Ascending aorta (tissue), 2 donors: ENCODE measurements at regions not wholly inside any gene's neighbourhood (a gene's known extent, or its start where the extent isn't known, plus 50 kb on each side); places are given as distances from the start of the nearest gene placed in this dataset.

Source experiments
- DNase-seq, 2 donors: peaks; one replicate each; pipeline ENCODE4 v3.0.0-alpha.2; 2019; ENCODE audit warnings: low spot score in 2 of 2
- H3K27ac ChIP-seq, 2 donors: fragments of 200-600 bp; sonication (generic); one replicate each; pipeline ENCODE4 v1.5.1; 2016 to 2017; ENCODE audit warnings: mild to moderate bottlenecking in 1 of 2
- H3K27me3 ChIP-seq: fragments of 200-600 bp; sonication (generic); one replicate; pipeline ENCODE4 v1.5.1; 2017
- H3K36me3 ChIP-seq, 2 donors: fragments of 200-600 bp; sonication (generic); one replicate each; pipeline ENCODE4 v1.5.1; 2016
- H3K4me1 ChIP-seq, 2 donors: fragments of 200-600 bp; sonication (generic); one replicate each; pipeline ENCODE4 v1.5.1; 2016 to 2017; ENCODE audit warnings: mild to moderate bottlenecking in 1 of 2
- H3K4me3 ChIP-seq, 2 donors: fragments of 200-600 bp; sonication (generic); one replicate each; pipeline ENCODE4 v1.5.1; 2016 to 2017; ENCODE audit warnings: mild to moderate bottlenecking in 1 of 2
- H3K9me3 ChIP-seq, 2 donors: fragments of 200-600 bp; sonication (generic); one replicate each; pipeline ENCODE4 v1.5.1; 2016
- intact Hi-C: fragments of 100-400 bp; cut with DNase I; formaldehyde crosslinking; loops from one replicate; pipeline ENCODE4 v1.15.1; 2023
- TF ChIP-seq, protein P1 (sequence below), 3 experiments: fragments of 200-600 bp in 2 of 3; fragments of 450-650 bp in 1 of 3; sonication (generic) in 2 of 3; IDR thresholded peaks; one replicate each; pipeline ENCODE4 v1.5.1; 2016 to 2019; ENCODE audit warnings: antibody characterized with exemption in 3 of 3, mild to moderate bottlenecking in 1 of 3, moderate library complexity in 1 of 3

DNA sequence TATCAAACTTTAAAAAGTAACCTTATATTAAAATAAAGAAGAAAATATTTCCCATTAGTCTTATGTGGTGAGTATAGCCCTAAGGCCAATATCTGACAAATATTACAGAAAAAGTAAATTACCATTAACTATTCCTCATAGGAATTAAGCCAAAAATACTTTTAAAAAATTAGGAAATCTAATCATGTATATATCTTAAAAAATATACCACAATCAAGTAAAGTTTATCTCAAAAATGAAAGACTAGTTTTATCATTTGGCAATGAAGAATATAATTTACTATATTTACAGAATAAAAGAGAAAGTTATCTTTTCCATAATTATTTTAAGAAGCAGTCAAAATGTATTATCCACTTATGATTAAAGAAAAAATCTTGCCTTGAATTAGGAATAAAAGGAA is 458.8 kb upstream of the ZNF462 start:
- TF ChIP-seq, protein P1, sequence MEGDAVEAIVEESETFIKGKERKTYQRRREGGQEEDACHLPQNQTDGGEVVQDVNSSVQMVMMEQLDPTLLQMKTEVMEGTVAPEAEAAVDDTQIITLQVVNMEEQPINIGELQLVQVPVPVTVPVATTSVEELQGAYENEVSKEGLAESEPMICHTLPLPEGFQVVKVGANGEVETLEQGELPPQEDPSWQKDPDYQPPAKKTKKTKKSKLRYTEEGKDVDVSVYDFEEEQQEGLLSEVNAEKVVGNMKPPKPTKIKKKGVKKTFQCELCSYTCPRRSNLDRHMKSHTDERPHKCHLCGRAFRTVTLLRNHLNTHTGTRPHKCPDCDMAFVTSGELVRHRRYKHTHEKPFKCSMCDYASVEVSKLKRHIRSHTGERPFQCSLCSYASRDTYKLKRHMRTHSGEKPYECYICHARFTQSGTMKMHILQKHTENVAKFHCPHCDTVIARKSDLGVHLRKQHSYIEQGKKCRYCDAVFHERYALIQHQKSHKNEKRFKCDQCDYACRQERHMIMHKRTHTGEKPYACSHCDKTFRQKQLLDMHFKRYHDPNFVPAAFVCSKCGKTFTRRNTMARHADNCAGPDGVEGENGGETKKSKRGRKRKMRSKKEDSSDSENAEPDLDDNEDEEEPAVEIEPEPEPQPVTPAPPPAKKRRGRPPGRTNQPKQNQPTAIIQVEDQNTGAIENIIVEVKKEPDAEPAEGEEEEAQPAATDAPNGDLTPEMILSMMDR (IDR thresholded peaks at IDR 0.05) = no peak
- H3K27me3 ChIP-seq = no peaks in the 10 kb centered on the region
- intact Hi-C loops = no loop called here
- H3K36me3 ChIP-seq = no peaks in the 10 kb centered on the region
- no peaks in the 10 kb centered on the region for H3K4me1 ChIP-seq
- no peak for DNase-seq
- H3K4me3 ChIP-seq = no peak overlapping the region
- no peak overlapping the region for H3K27ac ChIP-seq
- H3K9me3 ChIP-seq = no peaks in the 10 kb centered on the region

DNA sequence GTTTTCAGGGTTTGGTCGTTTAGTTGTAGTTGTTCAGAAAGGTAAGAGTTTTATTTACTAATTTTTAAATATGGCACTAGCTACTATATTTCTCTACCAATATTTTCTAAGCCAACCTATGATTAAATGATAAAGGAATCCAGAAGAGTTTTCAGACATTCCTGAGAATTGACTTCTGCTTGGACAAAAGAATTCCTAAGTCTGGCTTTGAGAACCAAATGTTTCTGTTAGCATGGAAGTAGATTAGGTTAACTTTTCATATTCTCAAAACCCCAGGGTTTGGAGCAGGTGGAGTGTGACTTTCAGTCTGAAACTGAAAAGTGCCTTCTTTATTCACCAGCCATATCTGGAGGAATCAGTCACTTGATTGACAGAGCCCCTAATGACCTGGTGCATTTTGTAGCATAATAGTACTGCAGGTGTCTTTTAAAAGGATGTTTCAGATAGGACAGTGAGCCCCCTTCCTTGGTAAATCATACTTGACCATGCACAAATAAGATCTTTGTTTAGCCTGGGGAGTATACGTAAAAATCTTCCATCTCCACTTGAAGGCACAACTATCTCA is 457.0 kb upstream of the ZNF462 start:
- no peaks in the 10 kb centered on the region for H3K9me3 ChIP-seq
- TF ChIP-seq, protein P1 (IDR thresholded peaks at IDR 0.05) = no peak
- H3K4me3 ChIP-seq = no peak overlapping the region
- DNase-seq = no peak
- intact Hi-C loops = no loop called here
- H3K36me3 ChIP-seq = no peaks in the 10 kb centered on the region
- no peak overlapping the region for H3K27ac ChIP-seq
- no peaks in the 10 kb centered on the region for H3K4me1 ChIP-seq
- H3K27me3 ChIP-seq = no peaks in the 10 kb centered on the region

DNA sequence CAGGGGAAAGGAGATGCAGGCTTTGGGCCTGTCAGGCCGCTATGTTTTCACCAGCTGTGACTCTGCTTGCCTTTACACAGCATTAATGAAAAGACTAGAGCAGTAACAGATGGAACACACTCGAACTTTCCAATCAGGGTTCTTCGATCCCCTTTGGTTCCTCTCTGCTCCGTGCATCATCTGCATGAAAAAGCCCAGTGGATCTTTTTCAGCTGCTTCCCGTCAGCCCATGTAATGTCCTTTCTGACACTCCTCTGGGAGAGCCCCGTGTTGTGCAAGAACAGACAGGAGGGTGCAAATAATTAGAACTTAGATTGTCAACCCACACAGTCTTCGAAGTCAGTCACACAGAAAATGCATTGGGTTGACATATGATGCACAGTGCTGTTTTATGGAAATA is 448.9 kb upstream of the ZNF462 start:
- Histone ChIP-seq H3K4me1 (no peaks in the 10 kb centered on the region), H3K9me3 (no peaks in the 10 kb centered on the region), H3K4me3 (no peak overlapping the region), H3K36me3 (no peaks in the 10 kb centered on the region), H3K27ac (no peak overlapping the region), H3K27me3 (no peaks in the 10 kb centered on the region)
- intact Hi-C loops = no loop called here
- TF ChIP-seq, protein P1 (IDR thresholded peaks at IDR 0.05) = no peak
- no peak for DNase-seq

DNA sequence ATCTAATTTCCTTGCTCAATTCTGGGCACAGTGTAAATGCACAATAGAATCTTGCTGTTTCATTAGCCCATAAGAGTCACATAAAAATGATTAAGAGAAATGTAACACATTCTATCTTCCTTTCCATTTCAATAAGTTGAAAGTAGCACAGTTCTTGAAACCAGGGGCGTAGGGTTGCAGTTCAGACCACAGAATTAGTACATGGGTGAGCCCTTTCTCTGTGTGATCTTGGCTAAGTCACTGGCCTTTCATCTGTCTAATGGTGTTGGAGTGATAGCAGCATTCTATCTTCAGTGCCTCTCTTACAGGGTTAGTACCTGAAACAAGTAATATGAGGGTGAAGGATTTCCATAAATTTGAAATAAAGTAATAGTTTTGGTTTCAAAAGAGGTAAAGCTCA is 445.3 kb upstream of the ZNF462 start:
- TF ChIP-seq, protein P1 (IDR thresholded peaks at IDR 0.05) = no peak
- intact Hi-C loops = no loop called here
- H3K27ac ChIP-seq = no peak overlapping the region

DNA sequence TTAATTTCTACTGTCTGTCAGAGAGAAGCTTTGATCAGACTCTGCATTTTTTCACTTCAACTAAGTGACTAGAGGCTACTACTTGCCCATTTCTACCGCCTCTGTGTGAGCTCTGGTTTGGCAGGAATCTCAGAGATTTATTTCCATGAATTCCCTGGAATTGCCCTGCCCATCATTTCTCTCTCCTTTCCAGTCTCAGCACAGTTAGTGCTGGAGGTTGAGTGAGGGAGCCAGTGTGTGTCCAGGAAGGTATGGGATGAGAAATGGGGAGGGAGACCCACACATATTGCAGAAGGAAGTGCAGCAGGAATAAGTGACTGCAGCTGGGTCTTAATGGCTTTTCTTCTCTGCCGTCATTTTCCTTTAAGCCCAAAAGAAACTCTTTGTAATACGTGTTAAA is 443.1 kb upstream of the ZNF462 start:
- no peaks in the 10 kb centered on the region for H3K9me3 ChIP-seq
- H3K4me1 ChIP-seq = no peaks in the 10 kb centered on the region
- DNase-seq = no peak
- no peak overlapping the region for H3K4me3 ChIP-seq
- H3K27ac ChIP-seq = no peak overlapping the region
- H3K27me3 ChIP-seq = no peaks in the 10 kb centered on the region
- TF ChIP-seq, protein P1 (IDR thresholded peaks at IDR 0.05) = no peak
- no peaks in the 10 kb centered on the region for H3K36me3 ChIP-seq
- intact Hi-C loops = no loop called here

More for the DNA sequence above, 445.3 kb upstream of the ZNF462 start:
- Histone ChIP-seq H3K27me3 (no peaks in the 10 kb centered on the region), H3K4me1 (no peaks in the 10 kb centered on the region), H3K4me3 (no peak overlapping the region), H3K36me3 (no peaks in the 10 kb centered on the region), H3K9me3 (no peaks in the 10 kb centered on the region)
- no peak for DNase-seq

DNA sequence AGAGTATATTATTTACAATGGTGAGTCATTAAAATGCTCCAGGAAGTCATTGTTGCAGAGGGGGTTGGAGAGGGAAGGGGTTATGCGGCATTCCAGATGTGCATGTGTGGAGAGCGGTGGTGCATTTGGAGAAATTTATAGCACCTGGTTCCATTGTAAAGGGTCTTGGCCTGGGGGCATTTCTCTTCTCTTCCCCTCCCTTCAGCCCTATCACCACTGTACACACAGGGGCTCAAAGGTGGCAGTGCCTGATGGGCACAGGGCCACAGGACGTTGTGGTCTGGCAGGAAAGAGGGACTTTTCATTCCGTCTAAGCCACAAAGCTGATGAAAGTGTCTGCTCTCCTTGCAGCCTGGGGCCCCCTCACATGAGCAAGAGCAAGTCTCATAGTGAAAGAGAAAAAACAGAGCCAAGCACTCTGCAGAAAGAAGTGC is 442.4 kb upstream of the ZNF462 start:
- Histone ChIP-seq H3K9me3 (no peaks in the 10 kb centered on the region), H3K27me3 (no peaks in the 10 kb centered on the region), H3K4me3 (no peak overlapping the region), H3K36me3 (no peaks in the 10 kb centered on the region), H3K27ac (no peak overlapping the region), H3K4me1 (no peaks in the 10 kb centered on the region)
- no peak for DNase-seq
- TF ChIP-seq, protein P1 (IDR thresholded peaks at IDR 0.05) = no peak
- intact Hi-C loops = no loop called here
